HFFc6 (cell line): ENCODE measurements at regions not wholly inside any gene's neighbourhood (a gene's known extent, or its start where the extent isn't known, plus 50 kb on each side); places are given as distances from the start of the nearest gene placed in this dataset.

Experiments
- DNase-seq: peaks from one replicate; pipeline ENCODE4 v3.0.0-alpha.2; 2018
- H3K27ac Mint-ChIP-seq: 2 replicates; pipeline ENCODE4 v1.8.0; 2020; ENCODE audit warnings: mild to moderate bottlenecking, mixed read lengths
- H3K27me3 Mint-ChIP-seq: 2 replicates; pipeline ENCODE4 v1.8.0; 2021; ENCODE audit warnings: mild to moderate bottlenecking, moderate library complexity, mixed read lengths; ENCODE audit not compliant: insufficient read depth
- H3K36me3 Mint-ChIP-seq: 2 replicates; pipeline ENCODE4 v1.8.0; 2021; ENCODE audit warnings: low read depth, mixed read lengths
- H3K4me1 Mint-ChIP-seq: 2 replicates; pipeline ENCODE4 v1.8.0; 2020; ENCODE audit warnings: low read depth, mixed read lengths
- H3K4me3 Mint-ChIP-seq: 2 replicates; pipeline ENCODE4 v1.8.0; 2020; ENCODE audit warnings: mild to moderate bottlenecking, moderate library complexity, mixed read lengths
- H3K9me3 Mint-ChIP-seq: 2 replicates; pipeline ENCODE4 v1.8.0; 2020; ENCODE audit warnings: mild to moderate bottlenecking, mixed read lengths
- TF ChIP-seq, protein P1 (sequence below): fragments of 200-600 bp; sonication (generic); IDR thresholded peaks from 2 replicates; pipeline ENCODE4 v1.5.0; 2021; ENCODE audit warnings: antibody characterized with exemption, mild to moderate bottlenecking

- no peaks in the 10 kb centered on the region for H3K9me3 Mint-ChIP-seq
- H3K4me1 Mint-ChIP-seq: peaks cover 12% of the 10 kb centered on the region
- H3K27me3 Mint-ChIP-seq: peaks cover 1% of the 10 kb centered on the region; the same call in 1 of the 2 replicates
- TF ChIP-seq, protein P1, sequence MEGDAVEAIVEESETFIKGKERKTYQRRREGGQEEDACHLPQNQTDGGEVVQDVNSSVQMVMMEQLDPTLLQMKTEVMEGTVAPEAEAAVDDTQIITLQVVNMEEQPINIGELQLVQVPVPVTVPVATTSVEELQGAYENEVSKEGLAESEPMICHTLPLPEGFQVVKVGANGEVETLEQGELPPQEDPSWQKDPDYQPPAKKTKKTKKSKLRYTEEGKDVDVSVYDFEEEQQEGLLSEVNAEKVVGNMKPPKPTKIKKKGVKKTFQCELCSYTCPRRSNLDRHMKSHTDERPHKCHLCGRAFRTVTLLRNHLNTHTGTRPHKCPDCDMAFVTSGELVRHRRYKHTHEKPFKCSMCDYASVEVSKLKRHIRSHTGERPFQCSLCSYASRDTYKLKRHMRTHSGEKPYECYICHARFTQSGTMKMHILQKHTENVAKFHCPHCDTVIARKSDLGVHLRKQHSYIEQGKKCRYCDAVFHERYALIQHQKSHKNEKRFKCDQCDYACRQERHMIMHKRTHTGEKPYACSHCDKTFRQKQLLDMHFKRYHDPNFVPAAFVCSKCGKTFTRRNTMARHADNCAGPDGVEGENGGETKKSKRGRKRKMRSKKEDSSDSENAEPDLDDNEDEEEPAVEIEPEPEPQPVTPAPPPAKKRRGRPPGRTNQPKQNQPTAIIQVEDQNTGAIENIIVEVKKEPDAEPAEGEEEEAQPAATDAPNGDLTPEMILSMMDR: no peak
- no peak overlapping the region for H3K4me3 Mint-ChIP-seq
- no peak for DNase-seq
- no peaks in the 10 kb centered on the region for H3K36me3 Mint-ChIP-seq
- no peak overlapping the region for H3K27ac Mint-ChIP-seq
Measured at GRCh38 chr2:18406219-18406618, 154.2 kb downstream of the RDH14 start.

DNA sequence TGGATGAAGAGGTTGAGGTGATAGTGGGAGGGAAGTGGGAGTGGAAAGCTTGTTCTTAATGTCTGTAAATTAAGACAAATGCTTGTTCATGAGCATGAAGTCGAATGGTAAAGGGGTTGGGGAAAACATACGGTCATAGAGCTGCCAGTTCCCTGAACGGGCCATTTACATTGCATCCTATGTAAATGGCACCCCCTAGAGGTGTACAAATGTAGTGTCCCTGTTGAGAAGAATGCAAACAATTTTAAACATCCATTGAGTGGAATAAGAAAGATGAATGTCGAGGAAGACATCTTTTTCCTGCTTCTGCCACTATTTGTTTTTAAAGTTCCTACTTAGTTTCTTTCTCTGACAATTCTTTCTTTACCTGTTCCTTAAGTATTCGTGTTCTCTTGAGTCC lies 155.7 kb downstream of the RDH14 start:
- no peak overlapping the region for H3K4me3 Mint-ChIP-seq
- DNase-seq: no peak
- peaks cover 1% of the 10 kb centered on the region; the same call in 1 of the 2 replicates for H3K27me3 Mint-ChIP-seq
- peaks cover 12% of the 10 kb centered on the region for H3K4me1 Mint-ChIP-seq
- H3K9me3 Mint-ChIP-seq: no peaks in the 10 kb centered on the region
- no peaks in the 10 kb centered on the region for H3K36me3 Mint-ChIP-seq
- TF ChIP-seq, protein P1: peak; percentile 74
- no peak overlapping the region for H3K27ac Mint-ChIP-seq

- H3K27ac Mint-ChIP-seq: no peak overlapping the region
- TF ChIP-seq, protein P1: no peak
- peaks cover 1% of the 10 kb centered on the region; the same call in 1 of the 2 replicates for H3K27me3 Mint-ChIP-seq
- no peaks in the 10 kb centered on the region for H3K9me3 Mint-ChIP-seq
- DNase-seq: no peak
- no peaks in the 10 kb centered on the region for H3K36me3 Mint-ChIP-seq
- no peak overlapping the region for H3K4me3 Mint-ChIP-seq
- H3K4me1 Mint-ChIP-seq: peaks cover 12% of the 10 kb centered on the region
Measured at GRCh38 chr2:18403921-18404522, 156.4 kb downstream of the RDH14 start.

GRCh38 chr2:18402831-18403230 lies 157.6 kb downstream of the RDH14 start:
- Mint-ChIP-seq H3K36me3 (no peaks in the 10 kb centered on the region), H3K4me1 (peaks cover 12% of the 10 kb centered on the region), H3K9me3 (no peaks in the 10 kb centered on the region), H3K4me3 (no peak overlapping the region), H3K27me3 (peaks cover 1% of the 10 kb centered on the region; the same call in 1 of the 2 replicates), H3K27ac (no peak overlapping the region)
- no peak for DNase-seq
- TF ChIP-seq, protein P1: no peak

DNA sequence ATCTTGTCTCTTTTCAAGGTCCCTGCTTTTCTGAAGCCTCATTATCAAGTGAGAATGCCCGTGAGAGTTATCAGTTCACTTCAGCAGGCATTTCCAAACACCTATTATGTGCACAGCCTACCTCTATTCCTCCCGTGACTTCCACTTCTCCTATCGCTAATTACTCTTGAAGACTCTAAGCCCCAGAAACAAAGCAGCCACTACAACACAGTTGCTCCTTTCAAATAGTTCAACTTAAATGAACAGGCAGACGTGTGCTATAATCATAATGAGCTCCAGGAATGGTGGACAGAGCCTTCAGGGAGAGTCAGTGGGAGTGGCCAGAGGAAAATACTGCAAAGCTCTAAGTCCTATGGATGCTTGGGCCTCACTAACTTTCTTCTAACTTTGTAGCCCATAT lies 159.0 kb downstream of the RDH14 start:
- Mint-ChIP-seq H3K27me3 (peaks cover 1% of the 10 kb centered on the region), H3K4me3 (no peak overlapping the region), H3K4me1 (peaks cover 12% of the 10 kb centered on the region), H3K27ac (no peak overlapping the region), H3K9me3 (no peaks in the 10 kb centered on the region), H3K36me3 (no peaks in the 10 kb centered on the region)
- TF ChIP-seq, protein P1: no peak
- no peak for DNase-seq

- Mint-ChIP-seq H3K4me1 (peaks cover 7% of the 10 kb centered on the region; the same call in 1 of the 2 replicates), H3K9me3 (no peaks in the 10 kb centered on the region), H3K36me3 (no peaks in the 10 kb centered on the region), H3K4me3 (no peak overlapping the region), H3K27ac (no peak overlapping the region), H3K27me3 (peaks cover 1% of the 10 kb centered on the region)
- TF ChIP-seq, protein P1: no peak
- no peak for DNase-seq
Measured at GRCh38 chr2:18399601-18400000, 160.9 kb downstream of the RDH14 start.
